ENCODE measurements at regions not wholly inside any gene's neighbourhood (a gene's known extent, or its start where the extent isn't known, plus 50 kb on each side); places are given as distances from the start of the nearest gene placed in this dataset.

DNA sequence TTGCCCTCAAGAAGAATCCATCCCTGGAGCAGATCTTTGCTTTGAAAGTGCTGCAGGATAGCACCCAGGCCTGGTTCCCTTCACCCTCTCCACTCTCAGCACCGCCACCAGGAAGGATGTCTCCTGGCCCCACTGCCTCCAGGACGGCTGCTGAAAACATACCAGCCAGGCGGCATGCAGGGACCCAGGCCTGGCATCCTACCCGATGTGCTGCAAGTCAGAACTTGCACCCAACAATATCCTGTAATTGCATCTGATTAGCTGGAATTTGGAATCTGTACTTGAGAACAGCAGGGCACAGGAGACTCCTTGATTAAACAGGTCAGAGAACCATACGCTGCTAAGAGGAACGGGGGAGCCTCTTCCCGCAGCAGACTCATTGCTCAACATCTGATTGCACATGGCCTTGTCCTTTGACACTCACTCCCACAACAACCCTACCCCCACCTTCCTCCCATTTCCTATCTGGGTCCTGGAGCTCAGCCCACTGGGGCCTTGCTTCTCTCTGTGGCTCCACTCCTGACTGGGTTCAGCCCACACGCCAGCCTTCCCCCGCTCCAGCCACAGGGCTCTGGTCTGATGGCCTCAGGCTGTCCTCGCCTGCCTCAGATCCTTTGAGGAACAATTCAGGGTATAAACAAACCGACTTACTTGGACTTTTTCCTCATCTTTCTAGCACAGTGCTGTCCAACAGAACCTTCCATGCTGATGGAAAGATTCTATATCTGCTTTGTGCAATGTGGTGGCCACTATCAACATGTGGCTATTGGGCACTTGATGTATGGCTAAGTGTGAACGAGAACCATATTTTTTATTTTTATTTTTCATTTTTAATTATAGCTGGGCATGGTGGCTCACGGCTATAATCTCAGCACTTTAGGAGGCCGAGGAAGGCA, 78.0 kb downstream of the FGD2 start:
- TF ChIP-seq, protein P1, sequence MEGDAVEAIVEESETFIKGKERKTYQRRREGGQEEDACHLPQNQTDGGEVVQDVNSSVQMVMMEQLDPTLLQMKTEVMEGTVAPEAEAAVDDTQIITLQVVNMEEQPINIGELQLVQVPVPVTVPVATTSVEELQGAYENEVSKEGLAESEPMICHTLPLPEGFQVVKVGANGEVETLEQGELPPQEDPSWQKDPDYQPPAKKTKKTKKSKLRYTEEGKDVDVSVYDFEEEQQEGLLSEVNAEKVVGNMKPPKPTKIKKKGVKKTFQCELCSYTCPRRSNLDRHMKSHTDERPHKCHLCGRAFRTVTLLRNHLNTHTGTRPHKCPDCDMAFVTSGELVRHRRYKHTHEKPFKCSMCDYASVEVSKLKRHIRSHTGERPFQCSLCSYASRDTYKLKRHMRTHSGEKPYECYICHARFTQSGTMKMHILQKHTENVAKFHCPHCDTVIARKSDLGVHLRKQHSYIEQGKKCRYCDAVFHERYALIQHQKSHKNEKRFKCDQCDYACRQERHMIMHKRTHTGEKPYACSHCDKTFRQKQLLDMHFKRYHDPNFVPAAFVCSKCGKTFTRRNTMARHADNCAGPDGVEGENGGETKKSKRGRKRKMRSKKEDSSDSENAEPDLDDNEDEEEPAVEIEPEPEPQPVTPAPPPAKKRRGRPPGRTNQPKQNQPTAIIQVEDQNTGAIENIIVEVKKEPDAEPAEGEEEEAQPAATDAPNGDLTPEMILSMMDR (IDR thresholded peaks at IDR 0.05; ENCODE audit: low read depth, low read length, poor library complexity, severe bottlenecking): no peak
- TF ChIP-seq EZH2phosphoT487 (IDR thresholded peaks at IDR 0.05; ENCODE audit: borderline replicate concordance, low read length): no peak

Data from DOHH2 (cell line).